DND-41 (cell line): ENCODE measurements at regions not wholly inside any gene's neighbourhood (a gene's known extent, or its start where the extent isn't known, plus 50 kb on each side); places are given as distances from the start of the nearest gene placed in this dataset.

Experiments used
- EZH2 ChIP-seq: IDR thresholded peaks from 3 replicates; pipeline ENCODE4 v1.6.1; 2012; ENCODE audit warnings: borderline replicate concordance, low read depth, mild to moderate bottlenecking, moderate library complexity, low read length, inconsistent platforms; ENCODE audit not compliant: severe bottlenecking
- TF ChIP-seq, protein P1 (sequence below): IDR thresholded peaks from 2 replicates; pipeline ENCODE4 v1.5.1; 2012; ENCODE audit warnings: borderline replicate concordance, low read length, moderate library complexity, mild to moderate bottlenecking; ENCODE audit not compliant: poor library complexity, severe bottlenecking; ENCODE audit errors: extremely low read depth

- TF ChIP-seq, protein P1, sequence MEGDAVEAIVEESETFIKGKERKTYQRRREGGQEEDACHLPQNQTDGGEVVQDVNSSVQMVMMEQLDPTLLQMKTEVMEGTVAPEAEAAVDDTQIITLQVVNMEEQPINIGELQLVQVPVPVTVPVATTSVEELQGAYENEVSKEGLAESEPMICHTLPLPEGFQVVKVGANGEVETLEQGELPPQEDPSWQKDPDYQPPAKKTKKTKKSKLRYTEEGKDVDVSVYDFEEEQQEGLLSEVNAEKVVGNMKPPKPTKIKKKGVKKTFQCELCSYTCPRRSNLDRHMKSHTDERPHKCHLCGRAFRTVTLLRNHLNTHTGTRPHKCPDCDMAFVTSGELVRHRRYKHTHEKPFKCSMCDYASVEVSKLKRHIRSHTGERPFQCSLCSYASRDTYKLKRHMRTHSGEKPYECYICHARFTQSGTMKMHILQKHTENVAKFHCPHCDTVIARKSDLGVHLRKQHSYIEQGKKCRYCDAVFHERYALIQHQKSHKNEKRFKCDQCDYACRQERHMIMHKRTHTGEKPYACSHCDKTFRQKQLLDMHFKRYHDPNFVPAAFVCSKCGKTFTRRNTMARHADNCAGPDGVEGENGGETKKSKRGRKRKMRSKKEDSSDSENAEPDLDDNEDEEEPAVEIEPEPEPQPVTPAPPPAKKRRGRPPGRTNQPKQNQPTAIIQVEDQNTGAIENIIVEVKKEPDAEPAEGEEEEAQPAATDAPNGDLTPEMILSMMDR = no peak
- TF ChIP-seq EZH2 = no peak
Observed at GRCh38 chr1:112772781-112773180, 57.6 kb upstream of the PPM1J start.
